ENCODE measurements at regions not wholly inside any gene's neighbourhood (a gene's known extent, or its start where the extent isn't known, plus 50 kb on each side); places are given as distances from the start of the nearest gene placed in this dataset.

DNA sequence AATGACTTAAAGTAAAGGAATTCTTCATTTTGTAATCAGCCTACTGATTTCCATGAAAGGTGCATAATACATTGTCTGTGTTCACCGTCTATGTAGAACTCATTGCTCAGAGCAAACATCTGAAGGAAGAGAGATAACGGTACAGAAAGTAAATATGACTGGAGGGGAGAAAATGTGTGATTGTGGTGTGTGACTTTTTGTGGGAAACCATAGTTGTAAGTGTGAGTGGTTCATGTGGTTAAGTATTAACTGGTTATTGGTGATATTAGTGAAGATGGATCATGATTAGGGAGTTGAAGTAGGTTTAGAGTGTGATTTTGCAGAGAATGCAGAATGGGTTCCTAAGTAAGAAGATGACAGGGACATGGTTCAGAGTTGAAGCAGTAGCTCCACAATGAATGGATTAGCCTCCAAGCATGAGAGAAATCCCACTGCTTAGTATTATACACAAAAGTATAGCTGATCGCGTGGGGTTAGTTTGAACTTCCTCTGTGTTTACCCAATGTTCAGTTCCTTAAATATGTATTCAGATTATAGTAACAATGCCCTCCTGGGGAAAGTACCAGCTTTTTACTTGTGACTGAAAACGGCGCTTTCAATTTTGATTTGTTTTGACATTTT lies 368.9 kb downstream of the UTRN start:
- H3K4me3 Mint-ChIP-seq = no peak overlapping the region
- H3K27ac Mint-ChIP-seq = no peak overlapping the region
- no peaks in the 10 kb centered on the region for H3K9me3 Mint-ChIP-seq
- no peak for DNase-seq
- H3K27me3 Mint-ChIP-seq (ENCODE audit: insufficient read depth) = peaks cover under 1% of the 10 kb centered on the region; the same call in 1 of the 2 replicates
- peaks cover 4% of the 10 kb centered on the region; the same call in 1 of the 2 replicates for H3K36me3 Mint-ChIP-seq (ENCODE audit: low read depth)
- peaks cover 26% of the 10 kb centered on the region for H3K4me1 Mint-ChIP-seq (ENCODE audit: low read depth)
- TF ChIP-seq, protein P1, sequence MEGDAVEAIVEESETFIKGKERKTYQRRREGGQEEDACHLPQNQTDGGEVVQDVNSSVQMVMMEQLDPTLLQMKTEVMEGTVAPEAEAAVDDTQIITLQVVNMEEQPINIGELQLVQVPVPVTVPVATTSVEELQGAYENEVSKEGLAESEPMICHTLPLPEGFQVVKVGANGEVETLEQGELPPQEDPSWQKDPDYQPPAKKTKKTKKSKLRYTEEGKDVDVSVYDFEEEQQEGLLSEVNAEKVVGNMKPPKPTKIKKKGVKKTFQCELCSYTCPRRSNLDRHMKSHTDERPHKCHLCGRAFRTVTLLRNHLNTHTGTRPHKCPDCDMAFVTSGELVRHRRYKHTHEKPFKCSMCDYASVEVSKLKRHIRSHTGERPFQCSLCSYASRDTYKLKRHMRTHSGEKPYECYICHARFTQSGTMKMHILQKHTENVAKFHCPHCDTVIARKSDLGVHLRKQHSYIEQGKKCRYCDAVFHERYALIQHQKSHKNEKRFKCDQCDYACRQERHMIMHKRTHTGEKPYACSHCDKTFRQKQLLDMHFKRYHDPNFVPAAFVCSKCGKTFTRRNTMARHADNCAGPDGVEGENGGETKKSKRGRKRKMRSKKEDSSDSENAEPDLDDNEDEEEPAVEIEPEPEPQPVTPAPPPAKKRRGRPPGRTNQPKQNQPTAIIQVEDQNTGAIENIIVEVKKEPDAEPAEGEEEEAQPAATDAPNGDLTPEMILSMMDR (IDR thresholded peaks at IDR 0.05) = no peak

DNA sequence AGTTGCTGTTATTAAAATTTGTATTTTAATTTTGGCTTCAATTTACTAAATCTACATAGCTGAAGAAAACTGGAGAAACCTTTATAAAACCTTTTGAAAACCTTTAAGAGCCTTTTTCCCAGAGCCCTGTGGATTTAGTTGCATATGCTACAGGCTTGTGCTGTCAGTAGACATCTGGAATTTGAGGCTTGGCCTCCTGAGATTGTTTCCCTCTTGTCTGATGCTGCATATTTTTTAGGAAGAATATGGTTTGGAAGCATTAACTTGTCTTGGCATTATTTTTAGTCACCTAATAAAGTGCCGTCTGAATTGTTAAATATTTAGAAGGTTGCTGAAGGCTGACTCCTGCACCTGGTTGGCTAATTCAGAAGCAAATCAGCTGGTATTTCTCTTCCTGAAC lies 369.4 kb downstream of the UTRN start:
- DNase-seq = no peak
- peaks cover 31% of the 10 kb centered on the region for H3K4me1 Mint-ChIP-seq (ENCODE audit: low read depth)
- H3K27me3 Mint-ChIP-seq (ENCODE audit: insufficient read depth) = peaks cover 3% of the 10 kb centered on the region
- TF ChIP-seq, protein P1 (IDR thresholded peaks at IDR 0.05) = no peak
- no peak overlapping the region for H3K27ac Mint-ChIP-seq
- H3K4me3 Mint-ChIP-seq = no peak overlapping the region
- no peaks in the 10 kb centered on the region for H3K9me3 Mint-ChIP-seq
- peaks cover 4% of the 10 kb centered on the region; the same call in 1 of the 2 replicates for H3K36me3 Mint-ChIP-seq (ENCODE audit: low read depth)

DNA sequence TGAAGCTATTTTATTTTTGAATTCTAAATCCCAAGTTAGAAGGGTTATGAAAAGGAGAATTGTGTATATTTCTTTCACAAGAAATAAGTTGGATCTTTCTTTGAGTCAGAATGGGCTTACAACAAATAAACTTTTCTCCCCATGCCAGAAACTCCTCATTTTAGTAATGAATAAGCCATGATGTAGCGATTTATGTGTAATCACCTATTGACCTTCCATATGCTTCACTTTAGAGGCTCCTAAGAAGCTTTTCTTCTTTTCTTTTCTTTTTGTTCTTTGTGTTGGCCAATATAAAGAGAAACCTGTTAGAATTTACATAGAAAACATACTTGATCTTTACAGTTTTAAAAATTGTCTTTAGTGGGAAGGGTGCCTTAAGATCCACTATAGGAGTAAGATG lies 370.2 kb downstream of the UTRN start:
- Mint-ChIP-seq H3K36me3 (ENCODE audit: low read depth) (no peaks in the 10 kb centered on the region), H3K27me3 (ENCODE audit: insufficient read depth) (peaks cover 3% of the 10 kb centered on the region), H3K9me3 (no peaks in the 10 kb centered on the region), H3K4me3 (no peak overlapping the region), H3K4me1 (ENCODE audit: low read depth) (peaks cover 35% of the 10 kb centered on the region), H3K27ac (peak overlapping the region; percentile 68)
- DNase-seq = no peak
- TF ChIP-seq, protein P1 (IDR thresholded peaks at IDR 0.05) = no peak

GRCh38 chr6:144657691-144658090 lies 372.6 kb downstream of the UTRN start:
- TF ChIP-seq, protein P1 (IDR thresholded peaks at IDR 0.05) = no peak
- H3K9me3 Mint-ChIP-seq = no peaks in the 10 kb centered on the region
- peaks cover 55% of the 10 kb centered on the region for H3K4me1 Mint-ChIP-seq (ENCODE audit: low read depth)
- H3K27me3 Mint-ChIP-seq (ENCODE audit: insufficient read depth) = peaks cover 3% of the 10 kb centered on the region
- no peak overlapping the region for H3K27ac Mint-ChIP-seq
- H3K36me3 Mint-ChIP-seq (ENCODE audit: low read depth) = peaks cover under 1% of the 10 kb centered on the region; the same call in 1 of the 2 replicates
- DNase-seq = no peak
- no peak overlapping the region for H3K4me3 Mint-ChIP-seq

DNA sequence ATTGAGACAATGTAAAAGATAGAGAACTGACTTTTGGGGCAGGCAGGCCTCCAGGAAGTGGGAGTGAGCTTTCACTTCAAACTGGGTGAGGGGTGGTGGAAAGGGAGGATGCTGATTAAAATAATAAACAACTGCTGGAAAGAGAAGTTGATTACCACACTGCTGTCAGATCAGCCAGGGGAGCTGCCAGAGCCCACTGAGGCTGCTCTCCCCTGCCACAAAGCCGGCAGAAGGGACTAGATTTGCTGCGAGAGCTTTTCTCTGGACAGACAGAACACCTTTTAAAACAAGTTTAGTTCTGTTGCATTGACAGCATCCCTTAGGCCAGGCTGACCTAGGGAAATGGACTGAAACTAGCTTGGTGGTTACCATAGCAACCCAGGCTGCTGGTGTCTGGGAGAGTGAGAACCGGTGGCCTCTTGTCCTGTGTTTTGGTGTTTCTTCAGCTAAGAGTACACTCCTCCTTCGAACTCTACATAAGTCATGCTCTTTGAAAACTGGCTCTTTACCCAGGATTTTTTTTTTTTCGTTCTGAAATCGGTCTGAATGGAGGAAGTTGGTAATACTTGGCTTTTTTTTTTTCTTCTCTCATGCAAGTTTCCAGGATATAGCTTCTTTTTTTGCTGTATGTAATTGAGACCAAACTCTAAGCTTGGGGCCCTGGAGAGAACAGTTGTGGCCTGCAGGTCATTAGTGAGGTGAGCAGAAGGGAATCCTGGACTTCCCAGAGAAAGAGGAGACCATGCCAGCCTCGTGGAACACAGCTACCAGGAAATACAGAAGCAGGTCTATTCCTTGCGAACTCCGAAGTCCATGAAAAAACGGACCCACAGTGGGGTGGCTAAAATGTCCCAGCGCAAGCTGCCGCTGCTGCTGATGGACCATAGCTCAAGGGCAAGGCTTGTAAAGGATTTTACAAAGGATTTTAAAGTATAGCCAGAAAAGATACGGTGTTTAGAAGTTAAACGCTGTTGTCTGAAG lies 374.4 kb downstream of the UTRN start:
- Mint-ChIP-seq H3K27me3 (ENCODE audit: insufficient read depth) (peaks cover 3% of the 10 kb centered on the region), H3K4me1 (ENCODE audit: low read depth) (peaks cover 53% of the 10 kb centered on the region), H3K27ac (no peak overlapping the region), H3K4me3 (no peak overlapping the region), H3K36me3 (ENCODE audit: low read depth) (peaks cover 5% of the 10 kb centered on the region; the same call in 1 of the 2 replicates), H3K9me3 (no peaks in the 10 kb centered on the region)
- no peak for DNase-seq
- TF ChIP-seq, protein P1 (IDR thresholded peaks at IDR 0.05) = no peak

Data from HFFc6 (cell line).